Keratinocyte (primary cell): ENCODE measurements at regions not wholly inside any gene's neighbourhood (a gene's known extent, or its start where the extent isn't known, plus 50 kb on each side); places are given as distances from the start of the nearest gene placed in this dataset.

ENCODE experiments used
- DNase-seq: peaks from one replicate; pipeline ENCODE4 v3.0.0-alpha.2; 2011; ENCODE audit warnings: low read depth, missing footprints, low spot score
- FAIRE-seq: peaks from 2 replicates; lab custom pipeline; 2011; peaks lifted over from hg19 to GRCh38; lab: Jason Lieb, UNC
- H2AFZ ChIP-seq: 2 replicates; pipeline ENCODE4 v1.6.0; 2012; ENCODE audit warnings: low read length, control low read depth, inconsistent platforms; ENCODE audit not compliant: control insufficient read depth
- H3K27ac ChIP-seq: 2 replicates; pipeline ENCODE4 v1.5.1; 2011; ENCODE audit warnings: low read length; ENCODE audit not compliant: control insufficient read depth, insufficient read depth
- H3K27me3 ChIP-seq: 3 replicates; pipeline ENCODE4 v1.6.0; 2011; ENCODE audit warnings: low read length; ENCODE audit not compliant: control insufficient read depth, insufficient read depth; ENCODE audit errors: extremely low read depth
- H3K36me3 ChIP-seq, 2 experiments: 2 replicates in 1 of 2; 3 replicates in 1 of 2; pipeline ENCODE4 v1.5.1; 2011; ENCODE audit warnings: low read length in 2 of 2, mild to moderate bottlenecking in 1 of 2; ENCODE audit not compliant: control insufficient read depth in 2 of 2, insufficient read depth in 2 of 2; ENCODE audit errors: extremely low read depth in 1 of 2
- H3K4me1 ChIP-seq: 3 replicates; pipeline ENCODE4 v1.5.1; 2011; ENCODE audit warnings: low read length; ENCODE audit not compliant: control insufficient read depth, insufficient read depth; ENCODE audit errors: extremely low read depth
- H3K4me2 ChIP-seq: 3 replicates; pipeline ENCODE4 v1.6.0; 2011; ENCODE audit warnings: low read depth, low read length; ENCODE audit not compliant: control insufficient read depth, insufficient read depth; ENCODE audit errors: extremely low read depth
- H3K4me3 ChIP-seq, 3 experiments: fragments of 200-600 bp in 1 of 3; sonication (generic) in 1 of 3; 2 replicates in 2 of 3; 3 replicates in 1 of 3; pipeline ENCODE4 v1.5.1; 2011 to 2016; ENCODE audit warnings: low read length in 3 of 3, mild to moderate bottlenecking in 3 of 3, control low read depth in 2 of 3, inconsistent platforms in 1 of 3, low read depth in 1 of 3, mixed read lengths in 1 of 3, mixed run types in 1 of 3, moderate library complexity in 1 of 3; ENCODE audit not compliant: control insufficient read depth in 2 of 3, insufficient read depth in 2 of 3; ENCODE audit errors: extremely low read depth in 1 of 3
- H3K79me2 ChIP-seq: 2 replicates; pipeline ENCODE4 v1.6.0; 2012; ENCODE audit warnings: low read length; ENCODE audit not compliant: control insufficient read depth, insufficient read depth
- H3K9ac ChIP-seq: 3 replicates; pipeline ENCODE4 v1.6.0; 2011; ENCODE audit warnings: low read length; ENCODE audit not compliant: control insufficient read depth, insufficient read depth; ENCODE audit errors: extremely low read depth
- H3K9me1 ChIP-seq: 3 replicates; pipeline ENCODE4 v1.6.0; 2011; ENCODE audit warnings: low read length; ENCODE audit not compliant: control insufficient read depth, insufficient read depth; ENCODE audit errors: extremely low read depth
- H3K9me3 ChIP-seq: 2 replicates; pipeline ENCODE4 v1.5.1; 2012; ENCODE audit warnings: low read depth, low read length; ENCODE audit not compliant: control insufficient read depth
- H4K20me1 ChIP-seq: 3 replicates; pipeline ENCODE4 v1.6.0; 2011; ENCODE audit warnings: low read length; ENCODE audit not compliant: control insufficient read depth, insufficient read depth; ENCODE audit errors: extremely low read depth
- EZH2 ChIP-seq: IDR thresholded peaks from one replicate; pipeline ENCODE4 v1.6.1; 2012; ENCODE audit warnings: inconsistent platforms, mild to moderate bottlenecking, low read length, moderate library complexity
- dilution Hi-C: fragments of 300-500 bp; cut with MboI; formaldehyde crosslinking; loops from one replicate; pipeline ENCODE4 v1.7.0; 2020; ENCODE audit warnings: low sequenced_read_pairs; ENCODE audit not compliant: extremely low pct_ligation_motif_present
- TF ChIP-seq, protein P1 (sequence below), 3 experiments: IDR thresholded peaks in 1 of 3; conservative IDR thresholded peaks in 1 of 3; optimal IDR thresholded peaks in 1 of 3; 2 replicates in 2 of 3; 3 replicates in 1 of 3; pipeline versions ENCODE3 to v1.5.1; 2011; ENCODE audit warnings: low read length in 3 of 3, mild to moderate bottlenecking in 3 of 3, moderate library complexity in 2 of 3, control low read depth in 1 of 3, inconsistent platforms in 1 of 3; ENCODE audit not compliant: insufficient read depth in 2 of 3; ENCODE audit errors: extremely low read depth in 1 of 3

DNA sequence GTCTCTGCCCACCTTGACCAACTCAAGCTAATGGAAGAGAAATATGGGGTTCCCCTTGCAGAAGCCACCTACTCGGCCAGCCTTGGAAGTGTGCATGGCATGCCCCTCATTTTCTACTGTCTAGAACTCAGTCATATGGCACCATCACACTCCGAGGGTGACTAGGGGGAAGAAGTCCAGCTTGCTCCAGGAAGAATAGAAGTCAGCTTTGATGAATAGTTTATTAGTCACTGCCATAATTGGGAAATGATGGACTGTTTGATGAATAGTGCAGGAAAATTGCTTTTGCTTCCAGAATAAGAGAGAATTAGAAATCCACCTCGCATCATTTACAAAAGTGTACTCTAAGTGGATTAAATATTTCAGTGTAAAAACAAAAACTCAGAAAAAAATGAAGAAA, 1030.6 kb downstream of the VRK1 start:
- DNase-seq = no peak
- no peak overlapping the region for H3K4me2 ChIP-seq
- TF ChIP-seq EZH2 = no peak
- TF ChIP-seq, protein P1, sequence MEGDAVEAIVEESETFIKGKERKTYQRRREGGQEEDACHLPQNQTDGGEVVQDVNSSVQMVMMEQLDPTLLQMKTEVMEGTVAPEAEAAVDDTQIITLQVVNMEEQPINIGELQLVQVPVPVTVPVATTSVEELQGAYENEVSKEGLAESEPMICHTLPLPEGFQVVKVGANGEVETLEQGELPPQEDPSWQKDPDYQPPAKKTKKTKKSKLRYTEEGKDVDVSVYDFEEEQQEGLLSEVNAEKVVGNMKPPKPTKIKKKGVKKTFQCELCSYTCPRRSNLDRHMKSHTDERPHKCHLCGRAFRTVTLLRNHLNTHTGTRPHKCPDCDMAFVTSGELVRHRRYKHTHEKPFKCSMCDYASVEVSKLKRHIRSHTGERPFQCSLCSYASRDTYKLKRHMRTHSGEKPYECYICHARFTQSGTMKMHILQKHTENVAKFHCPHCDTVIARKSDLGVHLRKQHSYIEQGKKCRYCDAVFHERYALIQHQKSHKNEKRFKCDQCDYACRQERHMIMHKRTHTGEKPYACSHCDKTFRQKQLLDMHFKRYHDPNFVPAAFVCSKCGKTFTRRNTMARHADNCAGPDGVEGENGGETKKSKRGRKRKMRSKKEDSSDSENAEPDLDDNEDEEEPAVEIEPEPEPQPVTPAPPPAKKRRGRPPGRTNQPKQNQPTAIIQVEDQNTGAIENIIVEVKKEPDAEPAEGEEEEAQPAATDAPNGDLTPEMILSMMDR (optimal IDR thresholded peaks at IDR 0.05 in 1 of 3, IDR thresholded peaks at IDR 0.05 in 1 of 3, conservative IDR thresholded peaks at IDR 0.05 in 1 of 3; ENCODE audit: extremely low read depth in 1 of 3, insufficient read depth in 2 of 3, low read length in 3 of 3) = no peak
- H3K27ac ChIP-seq = no peak overlapping the region
- H3K36me3 ChIP-seq = no peaks in the 10 kb centered on the region
- no peaks in the 10 kb centered on the region for H3K9me3 ChIP-seq
- no peaks in the 10 kb centered on the region for H3K9me1 ChIP-seq
- FAIRE-seq = peak; percentile 48
- dilution Hi-C loops = no loop called here
- no peak overlapping the region for H2AFZ ChIP-seq
- no peaks in the 10 kb centered on the region for H3K79me2 ChIP-seq
- H3K27me3 ChIP-seq = no peaks in the 10 kb centered on the region
- no peak overlapping the region for H3K4me3 ChIP-seq
- H4K20me1 ChIP-seq = no peaks in the 10 kb centered on the region
- no peak overlapping the region for H3K9ac ChIP-seq
- H3K4me1 ChIP-seq = peaks cover 7% of the 10 kb centered on the region

DNA sequence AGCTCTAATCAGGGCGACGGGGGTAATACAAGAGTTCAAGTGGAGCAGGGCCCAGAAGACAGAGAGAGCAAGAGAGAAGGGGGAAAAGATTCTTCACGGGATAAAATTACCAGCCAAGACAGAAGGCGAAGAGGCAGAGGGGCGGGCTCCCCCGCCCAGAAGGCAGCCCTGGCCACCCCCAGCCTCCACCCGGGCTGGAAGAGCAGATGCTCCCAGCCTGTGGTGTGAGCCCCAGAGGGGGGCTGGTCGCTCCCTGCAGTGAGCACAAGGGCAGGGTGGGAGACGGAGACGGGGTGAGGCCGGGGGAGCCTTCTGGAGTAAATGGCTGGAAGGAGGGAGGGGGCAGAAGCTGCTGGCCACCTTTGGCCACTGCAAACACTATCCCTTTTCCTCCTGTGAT, 1035.6 kb downstream of the VRK1 start:
- no peaks in the 10 kb centered on the region for H3K79me2 ChIP-seq

More for the DNA sequence above, 1035.6 kb downstream of the VRK1 start:
- Histone ChIP-seq H3K4me3 (no peak overlapping the region), H4K20me1 (no peaks in the 10 kb centered on the region), H2AFZ (no peak overlapping the region), H3K9me1 (no peaks in the 10 kb centered on the region), H3K9ac (no peak overlapping the region), H3K4me2 (no peak overlapping the region), H3K27me3 (no peaks in the 10 kb centered on the region), H3K4me1 (peaks cover 4% of the 10 kb centered on the region), H3K9me3 (no peaks in the 10 kb centered on the region), H3K36me3 (no peaks in the 10 kb centered on the region), H3K27ac (no peak overlapping the region)
- dilution Hi-C loops = no loop called here
- no peak for DNase-seq
- no peak for FAIRE-seq
- no peak for TF ChIP-seq EZH2
- TF ChIP-seq, protein P1 (optimal IDR thresholded peaks at IDR 0.05 in 1 of 3, IDR thresholded peaks at IDR 0.05 in 1 of 3, conservative IDR thresholded peaks at IDR 0.05 in 1 of 3; ENCODE audit: extremely low read depth in 1 of 3, insufficient read depth in 2 of 3, low read length in 3 of 3) = no peak
